ENCODE measurements at regions not wholly inside any gene's neighbourhood (a gene's known extent, or its start where the extent isn't known, plus 50 kb on each side); places are given as distances from the start of the nearest gene placed in this dataset.

- Histone ChIP-seq H3K4me1 (ENCODE audit: insufficient read depth, low read length) (no peaks in the 10 kb centered on the region), H3K9me3 (ENCODE audit: control insufficient read depth in 1 of 2, insufficient read depth in 1 of 2, low read length in 2 of 2) (peaks cover 0 to 5% of the 10 kb centered on the region in 2 experiments), H3K36me3 (ENCODE audit: insufficient read depth, low read length) (no peaks in the 10 kb centered on the region), H3K27me3 (ENCODE audit: control insufficient read depth in 1 of 2, insufficient read depth in 2 of 2, low read length in 2 of 2) (no peaks in the 10 kb centered on the region), H3K27ac (ENCODE audit: low read depth in 1 of 2, low read length in 2 of 2) (no peak overlapping the region), H3K4me3 (ENCODE audit: low read length) (no peak overlapping the region)
- Mint-ChIP-seq H3K27ac (no peak overlapping the region), H3K27me3 (no peaks in the 10 kb centered on the region), H3K36me3 (ENCODE audit: low read depth) (no peaks in the 10 kb centered on the region), H3K4me3 (no peak overlapping the region), H3K4me1 (ENCODE audit: low read depth) (no peaks in the 10 kb centered on the region), H3K9me3 (no peaks in the 10 kb centered on the region)
- ChIA-PET POLR2A (no interaction called here), CTCF (interaction anchor here (0.7 kb wide), 1 partner anchor 25 kb away, joined by 6 read pairs; no protein-coding TSS in a partner anchor)
- ATAC-seq (ENCODE audit: poor library complexity) (no peak), DNase-seq (no peak)
- intact Hi-C loops (cut with DNase I, micrococcal nuclease), result no loop called here
- no peak for TF ChIP-seq CTCF (IDR thresholded peaks at IDR 0.05)
Observed at GRCh38 chr10:106405141-106405540, 759.4 kb downstream of the SORCS1 start.

GRCh38 chr10:106402458-106402857, 762.0 kb downstream of the SORCS1 start:
- no peaks in the 10 kb centered on the region for H3K9me3 ChIP-seq (ENCODE audit: control insufficient read depth in 1 of 2, insufficient read depth in 1 of 2, low read length in 2 of 2)
- no peak overlapping the region for H3K4me3 ChIP-seq (ENCODE audit: low read length)
- H3K27me3 ChIP-seq (ENCODE audit: control insufficient read depth in 1 of 2, insufficient read depth in 2 of 2, low read length in 2 of 2), result no peaks in the 10 kb centered on the region
- intact Hi-C loops (cut with DNase I, micrococcal nuclease), result no loop called here
- H3K4me1 ChIP-seq (ENCODE audit: insufficient read depth, low read length), result no peaks in the 10 kb centered on the region
- H3K27ac ChIP-seq (ENCODE audit: low read depth in 1 of 2, low read length in 2 of 2), result no peak overlapping the region
- Mint-ChIP-seq H3K27ac (no peak overlapping the region), H3K9me3 (peaks cover 3% of the 10 kb centered on the region), H3K4me3 (no peak overlapping the region), H3K27me3 (no peaks in the 10 kb centered on the region), H3K36me3 (ENCODE audit: low read depth) (no peaks in the 10 kb centered on the region), H3K4me1 (ENCODE audit: low read depth) (no peaks in the 10 kb centered on the region)
- ATAC-seq (ENCODE audit: poor library complexity), result no peak
- no peak for DNase-seq
- CTCF ChIA-PET, result no interaction called here
- H3K36me3 ChIP-seq (ENCODE audit: insufficient read depth, low read length), result no peaks in the 10 kb centered on the region
- TF ChIP-seq CTCF (IDR thresholded peaks at IDR 0.05), result no peak
- POLR2A ChIA-PET, result no interaction called here

- ChIA-PET POLR2A (no interaction called here), CTCF (no interaction called here)
- Histone ChIP-seq H3K27me3 (ENCODE audit: control insufficient read depth in 1 of 2, insufficient read depth in 2 of 2, low read length in 2 of 2) (no peaks in the 10 kb centered on the region), H3K4me1 (ENCODE audit: insufficient read depth, low read length) (no peaks in the 10 kb centered on the region), H3K4me3 (ENCODE audit: low read length) (no peak overlapping the region), H3K27ac (ENCODE audit: low read depth in 1 of 2, low read length in 2 of 2) (no peak overlapping the region), H3K9me3 (ENCODE audit: control insufficient read depth in 1 of 2, insufficient read depth in 1 of 2, low read length in 2 of 2) (no peaks in the 10 kb centered on the region), H3K36me3 (ENCODE audit: insufficient read depth, low read length) (no peaks in the 10 kb centered on the region)
- Mint-ChIP-seq H3K27ac (no peak overlapping the region), H3K27me3 (no peaks in the 10 kb centered on the region), H3K4me1 (ENCODE audit: low read depth) (no peaks in the 10 kb centered on the region), H3K36me3 (ENCODE audit: low read depth) (no peaks in the 10 kb centered on the region), H3K4me3 (no peak overlapping the region), H3K9me3 (peaks cover 3% of the 10 kb centered on the region)
- ATAC-seq (ENCODE audit: poor library complexity), result no peak
- no peak for DNase-seq
- TF ChIP-seq CTCF (IDR thresholded peaks at IDR 0.05), result no peak
- intact Hi-C loops (cut with DNase I, micrococcal nuclease), result no loop called here
Observed at GRCh38 chr10:106401967-106402366, 762.5 kb downstream of the SORCS1 start.
